Caco-2 (cell line): ENCODE measurements at regions not wholly inside any gene's neighbourhood (a gene's known extent, or its start where the extent isn't known, plus 50 kb on each side); places are given as distances from the start of the nearest gene placed in this dataset.

Experiments
- BruUV-seq: library from RNA; stranded (reverse); fragments of 400-500 nt; replicated peaks from 2 replicates; lab custom pipeline; 2021; lab: Mats Ljungman, UMichigan
- CTCF ChIA-PET: fragments of 300-600 bp; sonication (Branson Sonifier 250); formaldehyde crosslinking; loops from one replicate; lab custom pipeline; 2022; ENCODE audit warnings: antibody characterized with exemption; lab: Charles Lee
- POLR2A ChIA-PET: fragments of 300-600 bp; sonication (Branson Sonifier 250); formaldehyde crosslinking; loops from one replicate; lab custom pipeline; 2022; ENCODE audit warnings: antibody characterized with exemption; lab: Charles Lee
- DNase-seq, 2 experiments: peaks; one replicate each; pipeline versions ENCODE4 v3.0.0 to v3.0.0-alpha.2; 2020 to 2022
- H3K27me3 ChIP-seq: replicated peaks from 2 replicates; pipeline ENCODE4 v1.6.0; 2011; ENCODE audit warnings: low read length; ENCODE audit not compliant: control insufficient read depth, insufficient read depth
- H3K36me3 ChIP-seq: 2 replicates; pipeline ENCODE4 v1.5.1; 2011; ENCODE audit warnings: low read length; ENCODE audit not compliant: control insufficient read depth, insufficient read depth
- H3K4me1 ChIP-seq: fragments of 250-450 bp; sonication (Bioruptor Pico); 2 replicates; pipeline ENCODE4 v1.5.1; 2020; ENCODE audit warnings: mild to moderate bottlenecking
- H3K4me3 ChIP-seq: 2 replicates; pipeline ENCODE4 v1.5.1; 2011; ENCODE audit warnings: low read depth, mild to moderate bottlenecking, control low read depth, low read length
- H3K9me3 ChIP-seq: fragments of 250-450 bp; sonication (Bioruptor Pico); 2 replicates; pipeline ENCODE4 v1.5.1; 2020; ENCODE audit warnings: mild to moderate bottlenecking, moderate library complexity
- H3K27ac Mint-ChIP-seq: one replicate; pipeline ENCODE4 v1.8.0; 2022; ENCODE audit warnings: mixed read lengths; ENCODE audit not compliant: unreplicated experiment
- H3K27me3 Mint-ChIP-seq: one replicate; pipeline ENCODE4 v1.8.0; 2022; ENCODE audit warnings: mixed read lengths; ENCODE audit not compliant: insufficient read depth, unreplicated experiment
- H3K36me3 Mint-ChIP-seq: one replicate; pipeline ENCODE4 v1.8.0; 2022; ENCODE audit warnings: mild to moderate bottlenecking, mixed read lengths; ENCODE audit not compliant: insufficient read depth, unreplicated experiment
- H3K4me1 Mint-ChIP-seq: one replicate; pipeline ENCODE4 v1.8.0; 2022; ENCODE audit warnings: low read depth, mixed read lengths; ENCODE audit not compliant: unreplicated experiment
- H3K4me3 Mint-ChIP-seq: one replicate; pipeline ENCODE4 v1.8.0; 2022; ENCODE audit warnings: mild to moderate bottlenecking, moderate library complexity, mixed read lengths; ENCODE audit not compliant: unreplicated experiment
- H3K9me3 Mint-ChIP-seq: one replicate; pipeline ENCODE4 v1.8.0; 2022; ENCODE audit warnings: mixed read lengths; ENCODE audit not compliant: unreplicated experiment
- CTCF ChIP-seq, 2 experiments: fragments of 200-600 bp in 1 of 2; IDR thresholded peaks; 1 replicate in 1 of 2; 2 replicates in 1 of 2; pipeline versions ENCODE4 v1.5.1 to v1.8.0; 2011 to 2022; ENCODE audit warnings: antibody characterized with exemption in 1 of 2, control low read depth in 1 of 2, inconsistent platforms in 1 of 2, low read depth in 1 of 2, low read length in 1 of 2, mild to moderate bottlenecking in 1 of 2, moderate library complexity in 1 of 2; ENCODE audit not compliant: insufficient read depth in 1 of 2, severe bottlenecking in 1 of 2, unreplicated experiment in 1 of 2
- intact Hi-C: fragments of 100-400 bp; cut with micrococcal nuclease; formaldehyde crosslinking; loops from one replicate; pipeline ENCODE4 v1.10.0; 2022; ENCODE audit not compliant: unreplicated experiment

GRCh38 chr16:60310846-60311445, 1576.8 kb upstream of the GOT2 start:
- Histone ChIP-seq H3K36me3 (no peaks in the 10 kb centered on the region), H3K9me3 (peaks cover 4% of the 10 kb centered on the region; the same call in 1 of the 2 replicates), H3K27me3 (no peaks in the 10 kb centered on the region), H3K4me3 (no peak overlapping the region), H3K4me1 (no peaks in the 10 kb centered on the region)
- no peak for DNase-seq
- H3K27ac Mint-ChIP-seq, result no peak overlapping the region
- BruUV-seq, result no TSS peak
- intact Hi-C loops, result no loop called here
- POLR2A ChIA-PET, result no interaction called here
- H3K9me3 Mint-ChIP-seq, result peaks cover 14% of the 10 kb centered on the region
- no peaks in the 10 kb centered on the region for H3K27me3 Mint-ChIP-seq
- H3K4me1 Mint-ChIP-seq, result no peaks in the 10 kb centered on the region
- CTCF ChIA-PET, result no interaction called here
- H3K36me3 Mint-ChIP-seq, result no peaks in the 10 kb centered on the region
- H3K4me3 Mint-ChIP-seq, result no peak overlapping the region
- TF ChIP-seq CTCF (IDR thresholded peaks at IDR 0.05; ENCODE audit: insufficient read depth in 1 of 2, low read depth in 1 of 2, low read length in 1 of 2, severe bottlenecking in 1 of 2, unreplicated experiment in 1 of 2), result no peak

- H3K4me3 Mint-ChIP-seq, result no peak overlapping the region
- no peak overlapping the region for H3K27ac Mint-ChIP-seq
- ChIA-PET CTCF (no interaction called here), POLR2A (no interaction called here)
- Histone ChIP-seq H3K27me3 (no peaks in the 10 kb centered on the region), H3K4me3 (no peak overlapping the region), H3K9me3 (peaks cover 4% of the 10 kb centered on the region; the same call in 1 of the 2 replicates), H3K36me3 (no peaks in the 10 kb centered on the region), H3K4me1 (no peaks in the 10 kb centered on the region)
- DNase-seq, result no peak
- no peak for TF ChIP-seq CTCF (IDR thresholded peaks at IDR 0.05; ENCODE audit: insufficient read depth in 1 of 2, low read depth in 1 of 2, low read length in 1 of 2, severe bottlenecking in 1 of 2, unreplicated experiment in 1 of 2)
- peaks cover 4% of the 10 kb centered on the region for H3K27me3 Mint-ChIP-seq
- H3K9me3 Mint-ChIP-seq, result peaks cover 21% of the 10 kb centered on the region
- no peaks in the 10 kb centered on the region for H3K4me1 Mint-ChIP-seq
- intact Hi-C loops, result no loop called here
- no TSS peak for BruUV-seq
- no peaks in the 10 kb centered on the region for H3K36me3 Mint-ChIP-seq
Observed at GRCh38 chr16:60304720-60305119, 1570.6 kb upstream of the GOT2 start.

- Histone ChIP-seq H3K4me1 (no peaks in the 10 kb centered on the region), H3K9me3 (peaks cover 4% of the 10 kb centered on the region; the same call in 1 of the 2 replicates), H3K36me3 (no peaks in the 10 kb centered on the region), H3K4me3 (no peak overlapping the region), H3K27me3 (no peaks in the 10 kb centered on the region)
- Mint-ChIP-seq H3K9me3 (peaks cover 21% of the 10 kb centered on the region), H3K4me1 (no peaks in the 10 kb centered on the region), H3K36me3 (no peaks in the 10 kb centered on the region), H3K4me3 (no peak overlapping the region), H3K27ac (no peak overlapping the region), H3K27me3 (peaks cover 4% of the 10 kb centered on the region)
- POLR2A ChIA-PET, result no interaction called here
- intact Hi-C loops, result no loop called here
- no TSS peak for BruUV-seq
- CTCF ChIA-PET, result no interaction called here
- TF ChIP-seq CTCF (IDR thresholded peaks at IDR 0.05; ENCODE audit: insufficient read depth in 1 of 2, low read depth in 1 of 2, low read length in 1 of 2, severe bottlenecking in 1 of 2, unreplicated experiment in 1 of 2), result no peak
- DNase-seq, result no peak
Observed at GRCh38 chr16:60304066-60304465, 1570.0 kb upstream of the GOT2 start.
